GM18502 (cell line): ENCODE measurements at regions not wholly inside any gene's neighbourhood (a gene's known extent, or its start where the extent isn't known, plus 50 kb on each side); places are given as distances from the start of the nearest gene placed in this dataset.

Experiments used
- ATAC-seq: cut with Tn5 transposase; IDR thresholded peaks from one replicate; pipeline ENCODE4 v1.9.1; 2021; ENCODE audit warnings: mild to moderate bottlenecking; ENCODE audit not compliant: unreplicated experiment, poor library complexity

DNA sequence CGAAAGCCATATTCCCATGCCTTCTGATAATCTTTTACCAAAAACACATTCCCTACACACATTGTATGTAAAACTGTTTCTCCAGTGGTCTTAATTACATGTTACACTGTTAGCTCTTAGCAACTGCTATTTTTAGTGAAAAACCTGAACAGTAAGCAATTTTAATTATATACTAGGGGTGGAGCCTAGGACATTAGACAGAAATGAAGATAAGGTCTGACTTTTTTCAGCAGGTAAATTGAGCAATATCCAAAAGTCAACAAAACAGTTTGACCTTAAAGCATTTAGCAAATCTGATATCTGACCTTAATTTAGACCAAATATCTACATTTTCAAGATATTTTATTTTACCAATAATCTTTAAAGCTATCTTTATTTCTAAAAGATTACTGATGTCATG is 60.2 kb downstream of the PDE6H start:
- ATAC-seq, result no peak

DNA sequence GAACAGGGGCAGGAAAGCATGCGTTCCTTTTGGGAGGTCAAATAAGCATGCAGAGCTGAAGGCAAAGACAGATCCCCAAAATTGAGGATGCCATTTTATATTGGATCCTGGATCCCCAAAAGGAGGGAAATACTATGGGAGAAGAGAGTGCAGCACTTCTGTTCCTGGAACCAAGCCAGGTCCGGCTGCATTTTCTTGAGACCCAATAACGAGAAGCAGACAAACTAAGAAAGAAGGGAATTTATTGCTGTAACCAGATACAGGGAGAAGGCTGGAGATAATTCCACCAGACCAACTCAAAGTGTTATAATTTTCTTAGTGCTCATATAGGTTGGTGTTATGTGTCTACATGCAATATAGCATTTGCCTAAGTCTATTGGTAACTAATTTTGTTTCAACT is 60.8 kb downstream of the PDE6H start:
- no peak for ATAC-seq

DNA sequence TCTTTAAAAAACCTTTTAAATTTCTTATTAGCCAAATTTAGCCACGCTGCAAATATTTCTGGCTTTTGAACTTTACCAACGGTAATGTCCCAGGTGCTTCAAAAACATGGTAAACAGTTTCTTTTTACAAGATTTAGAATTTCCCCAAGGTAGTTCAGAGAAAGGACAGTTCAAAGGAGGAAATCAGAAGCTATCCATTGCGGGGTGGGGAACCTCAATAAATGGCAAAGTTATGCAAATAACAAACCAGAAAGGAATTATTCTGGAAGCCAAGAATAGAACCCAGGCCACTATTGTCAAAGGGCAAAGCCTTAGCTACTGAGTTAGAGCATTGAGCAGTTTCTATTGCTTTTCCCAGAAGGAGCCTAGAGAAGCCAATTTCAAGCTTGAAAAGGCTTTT is 62.3 kb downstream of the PDE6H start:
- no peak for ATAC-seq

DNA sequence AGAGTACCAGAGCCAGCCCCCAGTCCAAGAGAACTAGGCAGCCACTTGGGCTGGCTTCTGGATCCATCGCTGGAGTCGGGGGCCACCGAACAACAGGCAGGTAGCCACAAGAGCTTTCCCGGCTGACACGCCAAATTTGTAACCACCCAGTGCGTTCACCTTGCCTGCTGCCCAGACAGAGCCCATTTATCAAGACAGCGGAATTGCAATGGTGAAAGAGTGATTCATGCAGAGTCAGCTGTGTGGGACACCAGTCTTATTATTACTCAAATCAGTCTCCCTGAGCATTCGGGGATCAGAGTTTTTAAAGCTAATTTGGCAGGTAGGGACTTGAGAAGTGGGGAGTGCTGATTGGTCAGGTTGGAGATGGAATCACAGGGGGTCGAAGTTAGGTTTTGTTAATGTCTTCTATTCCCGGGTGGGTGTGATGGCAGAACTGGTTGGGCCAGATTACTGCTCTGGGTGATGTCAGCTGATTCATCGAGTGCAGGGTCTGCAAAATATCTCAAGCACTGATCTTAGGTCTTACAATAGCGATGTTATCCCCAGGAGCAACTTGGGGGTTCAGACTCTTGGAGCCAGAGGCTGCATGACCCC is 64.3 kb downstream of the PDE6H start:
- no peak for ATAC-seq

DNA sequence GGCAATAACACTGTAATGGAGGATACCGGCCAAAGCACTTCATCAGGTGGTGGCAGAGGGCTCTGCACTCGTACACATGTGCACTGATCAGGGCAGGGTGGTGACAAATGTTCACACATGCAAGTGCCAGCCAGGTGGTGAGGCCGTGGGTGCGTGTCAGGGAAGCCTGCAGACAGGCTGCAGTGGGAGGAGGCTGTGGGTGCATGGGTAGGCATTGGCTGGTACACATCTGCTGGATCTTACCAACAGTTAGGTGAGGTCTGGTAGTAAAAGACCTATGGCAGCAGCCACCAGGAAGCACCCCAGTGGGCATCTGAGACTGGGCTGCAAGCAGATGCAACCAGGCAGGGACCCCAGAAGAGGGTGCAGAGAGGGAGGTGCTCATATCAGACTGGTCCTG is 65.3 kb downstream of the PDE6H start:
- ATAC-seq, result no peak

DNA sequence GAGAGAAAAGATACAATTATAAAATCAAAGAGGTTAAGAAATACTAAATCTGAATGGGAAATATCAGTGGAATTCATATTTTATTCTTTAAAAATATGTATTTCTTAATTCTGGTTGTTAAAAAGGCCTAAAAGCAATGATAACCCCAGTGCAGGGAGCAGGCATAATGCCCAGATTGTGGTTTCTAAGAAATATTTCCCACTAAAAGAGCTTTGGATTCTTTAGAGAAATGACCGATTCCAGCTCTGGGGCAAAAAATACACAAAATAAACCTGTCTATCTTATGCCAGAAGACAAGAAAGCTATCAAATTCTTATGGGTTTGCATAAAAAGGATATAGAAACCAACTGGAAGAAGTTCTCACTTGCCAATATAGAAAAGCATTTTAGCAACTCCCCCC is 71.6 kb downstream of the PDE6H start:
- no peak for ATAC-seq

DNA sequence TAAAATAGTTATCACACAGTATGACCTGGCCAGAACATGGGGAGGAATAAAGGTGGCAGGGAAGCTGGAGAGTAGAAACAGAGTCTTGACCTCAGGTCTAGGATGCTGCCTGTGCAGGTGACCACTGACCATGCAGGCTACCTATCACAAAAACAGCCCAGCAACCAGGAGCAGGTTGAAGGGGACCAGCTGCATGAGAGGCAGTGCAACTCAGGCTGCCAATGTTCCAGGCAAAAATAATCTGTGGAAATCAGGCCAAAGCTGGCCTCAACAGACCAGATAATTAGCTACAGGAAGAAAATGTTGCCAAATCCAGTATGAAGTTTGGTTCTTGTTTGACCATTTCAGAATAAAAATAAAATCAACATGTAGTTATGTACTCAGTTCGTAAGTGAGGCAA is 72.6 kb downstream of the PDE6H start:
- no peak for ATAC-seq

DNA sequence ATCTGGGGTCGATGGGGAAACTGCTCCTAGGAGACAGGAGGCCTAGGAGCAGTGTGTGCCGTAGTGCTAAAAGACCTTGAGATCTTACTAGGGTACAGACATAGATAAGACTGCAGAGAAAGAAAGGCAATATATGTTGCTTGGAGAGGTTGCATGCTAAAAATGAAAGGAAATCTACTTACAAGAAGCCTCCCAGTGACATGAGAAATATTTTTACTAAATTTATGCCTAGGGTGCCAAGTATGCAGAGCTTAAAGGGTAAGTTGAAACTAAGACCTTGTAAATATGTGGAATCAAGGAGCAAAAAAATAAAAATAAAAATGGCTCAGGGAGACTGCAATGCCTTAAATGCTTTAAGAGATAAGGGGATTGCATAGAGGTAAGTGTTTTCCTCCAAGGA is 74.8 kb downstream of the PDE6H start:
- ATAC-seq, result no peak

DNA sequence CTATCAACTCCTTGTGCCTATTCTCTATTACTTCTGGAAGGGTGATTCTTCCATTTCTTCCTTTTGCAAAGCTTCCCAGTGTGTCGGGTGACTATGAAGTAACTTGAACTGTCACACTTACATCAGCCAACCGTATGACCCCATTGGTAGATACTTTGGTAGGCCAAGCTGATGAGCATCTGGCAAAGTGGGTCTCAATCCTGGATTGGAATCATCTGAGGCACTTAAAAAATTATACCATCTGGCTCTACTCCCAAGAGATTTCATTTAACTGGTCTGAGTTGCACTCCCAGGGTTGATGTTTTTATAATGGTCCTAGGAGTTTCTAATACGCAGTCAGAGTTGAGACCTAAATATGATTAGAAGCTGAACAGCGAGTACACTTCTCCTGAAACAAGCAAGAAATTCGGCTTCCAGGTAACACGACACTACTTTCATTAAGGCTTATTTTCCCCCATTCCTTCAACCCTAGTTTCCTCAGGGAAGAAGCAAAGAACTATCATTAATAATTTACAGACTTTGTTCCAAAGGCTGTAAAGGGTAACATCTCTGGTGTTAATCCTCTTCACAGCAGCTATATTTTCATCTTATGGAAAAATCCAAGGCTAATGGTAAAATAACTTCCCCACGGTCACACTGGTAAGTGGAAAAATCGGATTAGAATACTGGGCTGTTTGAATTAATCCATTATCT is 76.8 kb downstream of the PDE6H start:
- no peak for ATAC-seq

DNA sequence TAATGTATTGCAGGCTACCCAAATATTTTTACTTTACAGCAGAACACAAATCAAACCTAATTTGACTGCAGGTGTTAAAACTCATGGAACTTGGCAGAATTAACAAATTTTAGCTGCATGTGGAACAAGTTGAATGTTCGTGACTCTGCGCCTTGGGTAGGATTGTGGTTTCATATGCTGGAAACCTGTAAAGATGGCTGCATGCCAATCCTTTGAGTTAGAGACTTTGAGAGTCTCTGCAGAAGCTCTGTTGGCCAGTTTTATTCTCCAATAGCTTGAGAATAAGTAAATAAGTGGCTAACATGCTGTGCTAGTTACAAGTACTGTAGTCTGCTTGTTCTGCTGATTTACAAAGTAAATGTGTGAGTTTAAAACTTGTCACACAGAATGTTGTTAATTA is 77.8 kb downstream of the PDE6H start:
- ATAC-seq, result peak; percentile 72

DNA sequence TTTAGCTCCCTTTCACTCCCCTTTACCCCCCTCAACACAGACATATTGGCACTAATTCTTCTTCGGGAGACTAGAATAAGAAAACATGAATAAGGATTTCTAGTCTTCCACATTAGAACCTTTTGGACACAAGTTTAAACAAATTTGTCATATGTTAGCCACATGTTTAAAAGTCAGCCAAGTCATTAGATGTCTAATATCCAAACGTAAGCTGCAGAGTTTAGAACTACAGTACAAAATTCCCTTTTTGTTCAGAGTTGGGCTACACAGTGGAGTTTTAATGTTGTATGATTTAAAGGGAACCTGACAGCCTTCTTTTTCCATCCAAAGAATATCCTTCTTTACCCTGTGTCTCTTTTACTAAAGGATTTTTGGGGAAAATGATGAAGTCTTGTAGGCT is 79.8 kb downstream of the PDE6H start:
- no peak for ATAC-seq

DNA sequence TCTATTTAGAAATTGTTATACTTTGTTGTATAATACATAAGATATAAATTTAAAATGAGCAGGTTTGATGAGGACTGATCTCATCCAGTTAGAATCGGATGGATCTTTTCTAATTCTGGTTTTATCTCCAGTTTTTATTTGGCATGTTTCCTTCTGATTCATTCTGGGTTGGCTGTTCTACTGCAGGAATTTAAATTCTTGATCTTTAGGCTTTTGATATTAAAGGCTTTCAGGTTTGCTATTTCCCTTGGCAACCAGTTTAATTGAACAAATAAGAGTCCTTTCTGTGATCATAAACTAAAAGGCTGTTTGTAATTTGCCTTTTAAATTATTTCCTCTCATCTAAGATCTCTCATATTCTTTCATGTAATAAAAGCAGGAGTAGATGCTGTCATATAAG is 83.4 kb downstream of the PDE6H start:
- ATAC-seq, result no peak
